K562 (cell line): ENCODE measurements at regions not wholly inside any gene's neighbourhood (a gene's known extent, or its start where the extent isn't known, plus 50 kb on each side); places are given as distances from the start of the nearest gene placed in this dataset.

ENCODE experiments used
- ATAC-seq: fragments of 200-7000 bp; cut with Tn5 transposase; 3 replicates; pipeline ENCODE4 v1.9.1; 2020; ENCODE audit warnings: moderate library complexity
- BruUV-seq: library from RNA; stranded (reverse); fragments of 400-500 nt; replicated peaks from 2 replicates; lab custom pipeline; 2021; lab: Mats Ljungman, UMichigan
- CTCF ChIA-PET: fragments of 300-600 bp; formaldehyde crosslinking; extraction: SDS; loops from one replicate; lab custom pipeline; 2021; ENCODE audit warnings: low intra/inter-chr PET ratio; lab: Yijun Ruan, JAX
- POLR2A ChIA-PET: fragments of 300-600, 350-650 bp; sonication (Branson Sonifier 250); formaldehyde crosslinking; extraction: SDS; loops from one replicate; lab custom pipeline; 2021; ENCODE audit warnings: antibody characterized with exemption, inconsistent platforms; lab: Yijun Ruan, JAX
- DNase-seq, 4 experiments: peaks; one replicate each; pipeline versions ENCODE4 v3.0.0 to v3.0.0-alpha.2; 2011 to 2018; ENCODE audit warnings: low spot score in 3 of 4, mixed read lengths in 3 of 4; ENCODE audit errors: extremely low read depth in 1 of 4
- FAIRE-seq: peaks from 2 replicates; lab custom pipeline; 2011; peaks lifted over from hg19 to GRCh38; lab: Jason Lieb, UNC
- H2AFZ ChIP-seq: 2 replicates; pipeline ENCODE4 v1.6.0; 2011; ENCODE audit warnings: low read depth, low read length, control low read depth, inconsistent platforms
- H3K27ac ChIP-seq: fragments of 200-600 bp; 3 replicates; pipeline ENCODE4 v1.8.0; 2011; ENCODE audit warnings: low read depth, mild to moderate bottlenecking, control low read depth, inconsistent platforms, low read length, moderate library complexity, mixed read lengths; ENCODE audit errors: extremely low read depth
- H3K27me3 ChIP-seq, 2 experiments: fragments of 300-600 bp in 1 of 2; 2 replicates in 1 of 2; 3 replicates in 1 of 2; pipeline versions ENCODE4 v1.6.0 to v1.8.0; 2011; ENCODE audit warnings: inconsistent platforms in 2 of 2, low read length in 2 of 2, mild to moderate bottlenecking in 1 of 2, mixed read lengths in 1 of 2, moderate library complexity in 1 of 2; ENCODE audit not compliant: control insufficient read depth in 2 of 2, insufficient read depth in 2 of 2
- H3K36me3 ChIP-seq: fragments of 300-600 bp; 3 replicates; pipeline ENCODE4 v1.8.0; 2011; ENCODE audit warnings: mild to moderate bottlenecking, low read length, inconsistent platforms; ENCODE audit not compliant: control insufficient read depth, insufficient read depth
- H3K4me1 ChIP-seq, 2 experiments: fragments of 200-600 bp in 1 of 2; replicated peaks in 1 of 2; 2 replicates in 1 of 2; 3 replicates in 1 of 2; pipeline versions ENCODE4 v1.5.1 to v1.8.0; 2011; ENCODE audit warnings: inconsistent platforms in 2 of 2, low read length in 2 of 2, mild to moderate bottlenecking in 1 of 2, mixed read lengths in 1 of 2, moderate library complexity in 1 of 2; ENCODE audit not compliant: control insufficient read depth in 2 of 2, insufficient read depth in 2 of 2
- H3K4me2 ChIP-seq: 2 replicates; pipeline ENCODE4 v1.6.1; 2011; ENCODE audit warnings: low read length, control low read depth, inconsistent platforms, mixed read lengths; ENCODE audit not compliant: insufficient read depth
- H3K4me3 ChIP-seq: fragments of 200-600 bp; sonication (generic), shearing (Covaris generic); 2 replicates; pipeline ENCODE4 v1.5.1; 2016; ENCODE audit warnings: control low read depth, inconsistent platforms
- H3K79me2 ChIP-seq: fragments of 200-600 bp; 3 replicates; pipeline ENCODE4 v1.8.0; 2011; ENCODE audit warnings: low read length, inconsistent platforms; ENCODE audit not compliant: control insufficient read depth, insufficient read depth
- H3K9ac ChIP-seq, 2 experiments: 2 replicates each; pipeline versions ENCODE4 v1.6.0 to v1.6.1; 2011; ENCODE audit warnings: low read depth in 2 of 2, low read length in 2 of 2, control low read depth in 1 of 2, inconsistent platforms in 1 of 2, mild to moderate bottlenecking in 1 of 2, mixed read lengths in 1 of 2; ENCODE audit not compliant: insufficient read depth in 1 of 2
- H3K9me1 ChIP-seq: one replicate; pipeline ENCODE4 v1.6.0; 2011; ENCODE audit warnings: inconsistent platforms, mild to moderate bottlenecking, low read length, moderate library complexity; ENCODE audit not compliant: control insufficient read depth, insufficient read depth
- H3K9me3 ChIP-seq: replicated peaks from 2 replicates; pipeline ENCODE4 v1.5.1; 2011; ENCODE audit warnings: low read depth, low read length, inconsistent platforms; ENCODE audit not compliant: control insufficient read depth, insufficient read depth
- H4K20me1 ChIP-seq: replicated peaks from 2 replicates; pipeline ENCODE4 v1.6.1; 2011; ENCODE audit warnings: low read length, inconsistent platforms, mixed read lengths; ENCODE audit not compliant: control insufficient read depth, insufficient read depth
- CBX1 ChIP-seq: sonication (generic); IDR thresholded peaks from 2 replicates; pipeline ENCODE4 v1.6.1; 2016; ENCODE audit warnings: antibody characterized with exemption, low read depth, mild to moderate bottlenecking
- CSDE1 ChIP-seq, 2 experiments: fragments of 450-650 bp; IDR thresholded peaks; 2 replicates each; pipeline ENCODE4 v1.6.1; 2016; ENCODE audit warnings: mild to moderate bottlenecking in 1 of 2
- GTF2F1 ChIP-seq: IDR thresholded peaks from 2 replicates; pipeline ENCODE4 v1.6.1; 2011; ENCODE audit warnings: low read depth, low read length, improper control_type of control experiment
- HDAC6 ChIP-seq: IDR thresholded peaks from 2 replicates; pipeline ENCODE4 v1.6.1; 2012; ENCODE audit warnings: low read depth, mild to moderate bottlenecking, control low read depth, inconsistent platforms, low read length, moderate library complexity
- HNRNPUL1 ChIP-seq: fragments of 200-400 bp; formaldehyde crosslinking; IDR thresholded peaks from 2 replicates; pipeline ENCODE4 v1.6.1; 2017; ENCODE audit warnings: low read length
- ILK ChIP-seq: fragments of 450-650 bp; IDR thresholded peaks from 2 replicates; pipeline ENCODE4 v1.6.1; 2016; ENCODE audit warnings: missing genetic modification characterization, low read depth, mild to moderate bottlenecking, missing compliant biosample characterization, moderate library complexity, borderline replicate concordance
- KAT7 ChIP-seq: sonication (generic); formaldehyde crosslinking; IDR thresholded peaks from 2 replicates; pipeline ENCODE4 v1.8.0; 2022; ENCODE audit warnings: missing genetic modification reagents, mild to moderate bottlenecking, borderline replicate concordance
- LCOR ChIP-seq: sonication (generic); formaldehyde crosslinking; IDR thresholded peaks from 2 replicates; pipeline ENCODE4 v1.8.0; 2022; ENCODE audit warnings: mild to moderate bottlenecking, missing genetic modification reagents
- MECOM ChIP-seq: fragments of 250-450 bp; sonication (Bioruptor Pico); IDR thresholded peaks from 2 replicates; pipeline ENCODE4 v1.8.0; 2022; ENCODE audit warnings: inconsistent platforms
- NFIX ChIP-seq: fragments of 250-450 bp; sonication (Bioruptor Pico); IDR thresholded peaks from 2 replicates; pipeline ENCODE4 v1.4.0; 2020; ENCODE audit warnings: low read depth, mild to moderate bottlenecking, moderate library complexity
- PHB ChIP-seq: fragments of 250-450 bp; sonication (Bioruptor Pico); IDR thresholded peaks from 2 replicates; pipeline ENCODE4 v1.5.0; 2021
- RNF2 ChIP-seq: sonication (generic); IDR thresholded peaks from 2 replicates; pipeline ENCODE4 v1.6.1; 2016
- SREBF1 ChIP-seq: fragments of 150-350 bp; IDR thresholded peaks from 2 replicates; pipeline ENCODE4 v1.6.1; 2014; ENCODE audit warnings: antibody characterized with exemption, low read depth, low read length, borderline replicate concordance
- WGBS: fragments of 100-300 bp; shearing (Covaris generic); methylation state at CpG from one replicate; pipeline ENCODE4 v1.1.6; 2016; ENCODE audit warnings: low coverage, mixed read lengths; ENCODE audit not compliant: insufficient coverage; ENCODE audit errors: missing lambda C conversion rate; 5-methylcytosine and 5-hydroxymethylcytosine counted together
- in situ Hi-C: fragments of 300-500 bp; cut with MboI; formaldehyde crosslinking; loops from 4 replicates; pipeline ENCODE4 v1.15.0; 2018; ENCODE audit warnings: inconsistent platforms, mixed read lengths
- intact Hi-C: fragments of 100-400 bp; cut with micrococcal nuclease; formaldehyde crosslinking; loops from 2 replicates; pipeline ENCODE4 v1.14.2; 2022
- TF ChIP-seq, protein P1 (sequence below): fragments of 250-450 bp; sonication (Bioruptor Pico); IDR thresholded peaks from 2 replicates; pipeline ENCODE4 v1.5.0; 2021; ENCODE audit warnings: mild to moderate bottlenecking, moderate library complexity
- TF ChIP-seq, protein P2 (sequence below): fragments of 450-650 bp; formaldehyde crosslinking; IDR thresholded peaks from 2 replicates; pipeline ENCODE4 v1.4.0; 2022; ENCODE audit warnings: missing genetic modification characterization
- TF ChIP-seq, protein P3 (sequence below): sonication (generic); formaldehyde crosslinking; IDR thresholded peaks from 2 replicates; pipeline ENCODE4 v1.8.0; 2022; ENCODE audit warnings: mild to moderate bottlenecking, missing genetic modification reagents
- TF ChIP-seq, protein P4 (sequence below): fragments of 450-650 bp; IDR thresholded peaks from 2 replicates; pipeline ENCODE4 v1.6.1; 2016; ENCODE audit warnings: low read depth, mild to moderate bottlenecking, moderate library complexity

DNA sequence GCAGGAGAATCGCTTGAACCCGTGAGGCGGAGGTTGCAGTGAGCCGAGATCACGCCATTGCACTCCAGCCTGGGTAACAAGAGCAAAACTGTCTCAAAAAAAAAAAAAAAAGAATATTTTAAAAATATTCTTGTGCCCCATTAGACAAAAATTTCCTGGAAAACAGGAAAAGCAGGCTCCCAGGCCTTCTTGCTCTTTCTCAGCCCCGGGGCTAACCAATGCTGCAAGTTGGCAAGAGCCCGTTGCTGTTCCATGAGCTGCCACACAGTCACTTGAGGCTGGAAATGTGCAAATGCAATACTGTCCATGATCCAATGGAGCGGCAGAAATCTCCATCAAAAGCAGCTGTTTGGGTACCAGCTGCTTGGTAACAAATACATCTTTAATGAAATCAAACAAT lies 994.7 kb downstream of the VRK1 start (continued):
- TF ChIP-seq, protein P1, sequence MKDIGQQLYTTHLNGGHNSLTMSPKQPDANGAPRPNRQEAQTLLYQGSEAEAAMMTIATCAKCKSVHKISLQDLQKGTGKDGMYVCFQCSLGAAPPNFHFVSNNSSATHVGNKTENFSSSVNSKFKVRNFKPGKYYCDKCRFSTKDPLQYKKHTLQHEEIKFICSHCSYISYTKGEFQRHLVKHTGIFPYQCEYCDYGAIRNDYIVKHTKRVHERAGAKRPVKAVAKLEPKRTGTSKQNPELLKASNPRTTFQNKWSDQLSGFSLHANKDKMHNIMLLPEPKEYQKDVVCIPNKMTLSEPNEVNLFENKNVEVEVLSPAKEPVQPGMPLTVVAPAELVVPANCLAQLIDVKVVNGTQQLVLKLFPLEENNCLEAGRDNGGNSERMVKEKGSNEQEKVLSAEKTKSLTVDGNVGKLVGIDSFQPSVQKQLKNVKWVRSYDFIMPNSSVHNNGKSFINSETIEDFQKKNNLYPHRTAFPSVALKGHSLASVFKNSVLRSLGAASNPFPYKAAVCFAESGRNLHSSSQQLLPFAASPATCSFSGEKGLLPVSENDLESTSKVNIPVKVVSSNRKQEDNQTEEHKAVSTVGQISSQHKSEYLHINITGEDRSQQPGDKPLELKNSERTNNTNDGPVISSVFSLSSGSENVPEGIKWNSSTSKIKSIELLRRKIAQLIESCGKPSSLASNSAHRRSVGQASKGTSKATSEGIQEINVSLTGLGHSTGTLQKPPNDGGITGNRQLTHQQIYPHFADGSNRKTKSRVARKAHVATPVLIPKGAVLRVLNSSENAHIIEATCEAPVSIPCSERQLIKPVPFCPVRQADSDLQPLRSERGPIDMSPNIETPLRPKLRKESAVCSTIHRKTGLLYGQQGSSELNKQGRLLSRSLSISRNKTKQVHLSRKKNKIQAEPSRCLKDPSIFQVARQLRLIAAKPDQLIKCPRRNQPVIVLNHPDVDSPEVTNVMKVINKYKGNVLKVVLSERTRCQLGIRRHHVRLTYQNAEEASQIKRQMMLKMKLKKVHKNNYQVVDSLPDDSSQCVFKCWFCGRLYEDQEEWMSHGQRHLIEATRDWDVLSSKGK (CRISPR knock-in tag) = no peak
- TF ChIP-seq, protein P2, sequence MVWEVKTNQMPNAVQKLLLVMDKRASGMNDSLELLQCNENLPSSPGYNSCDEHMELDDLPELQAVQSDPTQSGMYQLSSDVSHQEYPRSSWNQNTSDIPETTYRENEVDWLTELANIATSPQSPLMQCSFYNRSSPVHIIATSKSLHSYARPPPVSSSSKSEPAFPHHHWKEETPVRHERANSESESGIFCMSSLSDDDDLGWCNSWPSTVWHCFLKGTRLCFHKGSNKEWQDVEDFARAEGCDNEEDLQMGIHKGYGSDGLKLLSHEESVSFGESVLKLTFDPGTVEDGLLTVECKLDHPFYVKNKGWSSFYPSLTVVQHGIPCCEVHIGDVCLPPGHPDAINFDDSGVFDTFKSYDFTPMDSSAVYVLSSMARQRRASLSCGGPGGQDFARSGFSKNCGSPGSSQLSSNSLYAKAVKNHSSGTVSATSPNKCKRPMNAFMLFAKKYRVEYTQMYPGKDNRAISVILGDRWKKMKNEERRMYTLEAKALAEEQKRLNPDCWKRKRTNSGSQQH (CRISPR knock-in tag) = no peak
- TF ChIP-seq PHB (CRISPR knock-in tag) (no peak), LCOR (CRISPR knock-in tag) (no peak)

DNA sequence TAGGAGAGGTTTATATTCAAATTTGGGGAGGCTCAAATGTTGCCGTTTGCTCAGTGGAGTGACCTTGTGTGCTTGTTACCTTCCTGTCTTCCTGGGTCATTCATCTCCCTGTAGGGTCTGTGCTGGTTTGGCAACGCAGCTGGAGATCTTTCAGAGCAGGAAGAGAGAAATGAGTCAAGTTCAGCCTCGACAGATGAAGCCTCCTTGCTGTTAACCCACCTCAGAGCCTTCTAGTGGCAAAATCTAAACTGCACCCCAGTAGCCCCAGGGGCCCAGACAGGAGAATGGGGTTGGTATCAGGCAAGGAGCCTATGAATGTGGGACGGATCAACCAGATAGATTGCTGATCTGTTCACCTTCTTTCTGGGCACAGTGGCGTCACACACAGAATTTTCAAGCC lies 999.3 kb downstream of the VRK1 start:
- Histone ChIP-seq H3K9ac (no peak overlapping the region), H4K20me1 (no peaks in the 10 kb centered on the region), H3K79me2 (no peaks in the 10 kb centered on the region), H3K27ac (no peak overlapping the region), H3K36me3 (no peaks in the 10 kb centered on the region), H2AFZ (no peak overlapping the region), H3K27me3 (no peaks in the 10 kb centered on the region), H3K4me2 (no peak overlapping the region), H3K9me3 (no peaks in the 10 kb centered on the region), H3K9me1 (no peaks in the 10 kb centered on the region), H3K4me1 (no peaks in the 10 kb centered on the region), H3K4me3 (no peak overlapping the region)
- ATAC-seq (no peak), DNase-seq (no peak), FAIRE-seq (no peak)
- WGBS = 3% methylated on average over 5 of the region's 5 CpGs
- intact Hi-C loops (no loop called here), in situ Hi-C loops (no loop called here)
- ChIA-PET CTCF (no interaction called here), POLR2A (no interaction called here)
- no TSS peak for BruUV-seq
- TF ChIP-seq KAT7 (CRISPR knock-in tag) (no peak), SREBF1 (no peak), NFIX (CRISPR knock-in tag) (no peak), HDAC6 (no peak), GTF2F1 (no peak), RNF2 (no peak), HNRNPUL1 (no peak), MECOM (no peak), CBX1 (no peak), CSDE1 (IDR thresholded peaks at IDR 0.05) (no peak), ILK (no peak)
- TF ChIP-seq, protein P3, sequence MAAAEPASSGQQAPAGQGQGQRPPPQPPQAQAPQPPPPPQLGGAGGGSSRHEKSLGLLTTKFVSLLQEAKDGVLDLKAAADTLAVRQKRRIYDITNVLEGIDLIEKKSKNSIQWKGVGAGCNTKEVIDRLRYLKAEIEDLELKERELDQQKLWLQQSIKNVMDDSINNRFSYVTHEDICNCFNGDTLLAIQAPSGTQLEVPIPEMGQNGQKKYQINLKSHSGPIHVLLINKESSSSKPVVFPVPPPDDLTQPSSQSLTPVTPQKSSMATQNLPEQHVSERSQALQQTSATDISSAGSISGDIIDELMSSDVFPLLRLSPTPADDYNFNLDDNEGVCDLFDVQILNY = no peak
- TF ChIP-seq, protein P4, sequence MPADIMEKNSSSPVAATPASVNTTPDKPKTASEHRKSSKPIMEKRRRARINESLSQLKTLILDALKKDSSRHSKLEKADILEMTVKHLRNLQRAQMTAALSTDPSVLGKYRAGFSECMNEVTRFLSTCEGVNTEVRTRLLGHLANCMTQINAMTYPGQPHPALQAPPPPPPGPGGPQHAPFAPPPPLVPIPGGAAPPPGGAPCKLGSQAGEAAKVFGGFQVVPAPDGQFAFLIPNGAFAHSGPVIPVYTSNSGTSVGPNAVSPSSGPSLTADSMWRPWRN = no peak
